GM19438 (cell line): ENCODE measurements at regions not wholly inside any gene's neighbourhood (a gene's known extent, or its start where the extent isn't known, plus 50 kb on each side); places are given as distances from the start of the nearest gene placed in this dataset.

Experiments
- ATAC-seq: cut with Tn5 transposase; IDR thresholded peaks from one replicate; pipeline ENCODE4 v1.9.1; 2021; ENCODE audit warnings: low read depth; ENCODE audit not compliant: unreplicated experiment

DNA sequence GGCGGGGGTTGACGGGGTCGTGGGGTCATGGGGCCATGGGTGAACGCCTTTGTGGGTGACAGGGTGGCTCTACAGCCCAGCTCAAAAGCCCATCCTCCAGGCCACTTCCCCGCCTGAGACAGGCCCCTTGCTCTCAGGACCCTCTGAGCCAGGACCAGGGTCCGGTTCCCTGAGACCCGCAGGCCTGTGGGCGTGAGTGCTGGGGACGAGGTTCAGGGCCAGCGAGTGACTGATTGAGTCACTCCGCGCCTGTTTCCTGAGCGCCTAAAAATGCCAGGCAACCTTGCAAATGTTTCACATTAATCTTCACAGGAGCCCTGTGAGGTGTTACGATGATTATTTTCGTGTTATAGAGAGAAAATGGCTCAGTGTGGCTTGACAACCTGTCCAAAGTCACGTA, 97.8 kb downstream of the ZNF674 start:
- no peak for ATAC-seq

DNA sequence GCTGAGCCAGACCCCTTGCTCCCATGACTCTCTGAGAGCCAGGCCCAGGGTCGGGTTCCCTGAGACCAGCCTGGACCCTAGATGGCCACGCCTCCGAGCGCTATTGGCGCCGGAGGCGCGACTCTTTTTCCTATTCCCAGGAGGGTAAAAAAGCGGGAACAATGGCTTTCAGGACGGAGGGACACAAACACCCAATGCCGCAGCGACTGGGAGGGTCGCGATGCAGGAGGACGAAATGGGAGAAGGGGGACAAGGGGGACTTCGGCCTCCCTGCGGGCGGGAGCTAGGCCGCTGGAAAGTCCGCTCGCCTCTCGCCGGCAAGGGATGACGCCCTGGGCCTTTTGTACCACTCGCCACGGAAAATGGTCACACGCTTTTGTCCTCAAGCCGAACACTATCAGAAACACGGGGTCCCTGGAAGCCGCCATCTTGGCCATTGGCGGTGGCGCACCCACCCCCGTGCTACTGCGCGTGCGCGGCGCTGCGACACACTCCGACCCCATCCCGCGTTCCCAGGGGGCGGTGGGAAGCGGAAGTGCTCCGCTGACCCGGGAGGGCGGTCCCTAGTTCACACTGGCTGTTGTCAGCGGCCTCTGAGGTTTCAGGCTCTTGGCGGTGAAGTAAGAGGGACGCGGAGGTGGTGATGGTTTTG, 98.4 kb downstream of the ZNF674 start:
- ATAC-seq, result peak; percentile 84

DNA sequence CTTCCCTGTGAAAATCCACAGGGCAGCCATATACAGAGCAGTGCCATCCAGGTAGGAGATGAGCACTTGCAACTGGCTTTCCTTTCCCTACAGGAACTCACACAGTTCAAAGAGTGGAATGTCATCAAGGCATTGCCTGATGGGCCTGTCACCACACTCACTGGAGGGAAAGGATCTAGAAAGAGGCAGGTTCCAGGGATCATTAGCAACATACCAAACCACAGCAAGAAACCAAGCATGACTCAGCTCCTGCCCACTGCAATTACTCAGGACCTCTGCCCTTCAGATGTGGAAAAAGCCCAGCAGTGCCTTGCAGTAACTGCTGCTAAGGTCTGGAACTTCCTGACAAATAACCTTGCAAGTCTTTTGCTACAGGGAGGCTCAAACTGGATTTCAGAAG, 101.2 kb downstream of the ZNF674 start:
- ATAC-seq, result no peak

DNA sequence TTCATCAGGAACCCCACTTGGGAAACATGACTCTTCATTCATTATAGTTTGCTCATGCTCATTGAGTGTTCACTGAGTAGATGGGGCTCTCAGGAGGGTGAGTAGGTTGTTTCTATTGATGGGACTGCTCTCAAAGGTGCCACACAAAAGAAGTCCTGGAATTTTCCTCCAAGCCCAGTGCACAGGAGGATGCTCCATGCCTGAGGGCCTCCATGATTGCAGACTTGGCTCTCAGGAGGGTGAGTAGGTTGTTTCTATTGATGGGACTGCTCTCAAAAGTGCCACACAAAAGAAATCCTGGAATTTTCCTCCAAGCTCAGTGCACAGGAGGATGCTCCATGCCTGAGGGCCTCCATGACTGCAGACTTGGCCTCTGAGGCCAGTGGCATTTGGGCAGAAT, 108.5 kb downstream of the ZNF674 start:
- no peak for ATAC-seq

DNA sequence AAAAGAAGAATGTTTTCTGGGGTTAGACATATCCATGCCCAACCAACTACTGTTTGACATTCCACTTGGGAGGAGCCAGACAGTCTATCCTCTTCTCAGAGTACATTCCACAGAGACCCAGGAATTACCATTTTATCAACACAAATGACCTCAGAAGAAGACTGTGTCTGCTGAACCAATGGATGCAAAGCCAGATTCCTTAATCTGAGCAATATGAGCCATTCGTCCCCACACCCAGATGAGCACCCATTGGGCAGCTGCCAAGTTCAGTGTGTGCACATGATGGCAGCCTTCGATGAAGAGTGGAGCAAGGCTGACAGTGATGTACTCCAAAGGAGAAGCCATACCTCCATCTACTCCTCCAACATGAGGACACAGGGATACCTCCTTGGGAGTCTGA, 111.3 kb downstream of the ZNF674 start:
- ATAC-seq, result no peak

DNA sequence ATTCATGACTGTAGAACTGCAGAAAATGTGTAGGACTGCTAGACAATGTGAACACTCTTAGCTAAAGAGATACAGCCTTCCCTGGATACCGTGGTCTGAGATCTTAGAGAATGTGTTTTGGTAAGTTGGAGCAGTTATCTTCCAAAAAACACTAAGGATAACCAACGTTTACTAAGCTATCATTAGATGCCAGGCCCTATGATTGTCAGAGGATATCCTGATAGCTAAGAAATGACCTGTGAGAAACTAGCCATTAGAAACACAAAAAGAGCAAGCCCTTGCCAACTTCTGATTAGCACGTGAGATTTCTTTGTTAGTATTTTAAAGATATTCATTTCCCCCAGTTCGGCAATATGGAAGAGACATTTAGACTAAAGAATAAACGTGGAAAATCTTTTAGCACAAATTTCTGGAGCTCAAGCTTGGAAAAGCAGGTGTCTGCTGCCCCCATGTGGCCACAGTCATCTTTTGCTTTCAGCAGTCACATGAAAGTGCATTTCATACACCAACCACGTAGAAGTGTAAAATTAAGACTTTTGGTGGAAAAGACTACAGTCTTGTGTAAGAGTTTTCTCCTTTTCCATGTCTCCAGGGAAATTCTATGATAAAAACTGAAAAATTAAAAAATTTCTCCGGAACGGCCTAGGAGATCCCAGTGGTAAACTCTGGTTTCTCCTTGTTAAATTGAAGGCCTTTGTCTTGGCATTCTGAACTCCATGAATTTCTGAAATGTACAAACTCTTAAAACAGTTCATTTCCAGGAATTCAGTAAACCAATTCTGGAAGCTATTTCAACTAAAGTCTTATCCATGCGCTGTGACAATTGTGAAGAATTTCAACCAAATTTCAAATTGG, 136.4 kb downstream of the ZNF674 start:
- no peak for ATAC-seq

DNA sequence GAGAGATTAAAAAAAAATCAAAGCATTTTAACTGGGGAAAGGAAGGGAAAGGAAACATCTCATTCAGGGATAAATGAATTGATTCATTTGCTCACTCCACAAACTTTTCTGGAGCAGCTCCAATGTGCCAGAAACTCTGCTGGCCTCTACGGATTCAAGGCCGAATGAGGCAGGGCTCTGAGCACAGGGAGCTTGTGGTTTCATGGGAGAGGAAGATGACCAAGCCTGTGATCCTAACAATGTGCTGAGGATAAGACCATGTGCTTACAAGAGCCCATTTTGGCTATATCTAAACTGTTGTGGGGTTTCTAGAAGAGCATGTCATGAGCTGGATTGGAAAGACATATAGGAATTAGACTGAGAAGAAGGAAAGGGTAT, 137.5 kb downstream of the ZNF674 start:
- ATAC-seq, result no peak

DNA sequence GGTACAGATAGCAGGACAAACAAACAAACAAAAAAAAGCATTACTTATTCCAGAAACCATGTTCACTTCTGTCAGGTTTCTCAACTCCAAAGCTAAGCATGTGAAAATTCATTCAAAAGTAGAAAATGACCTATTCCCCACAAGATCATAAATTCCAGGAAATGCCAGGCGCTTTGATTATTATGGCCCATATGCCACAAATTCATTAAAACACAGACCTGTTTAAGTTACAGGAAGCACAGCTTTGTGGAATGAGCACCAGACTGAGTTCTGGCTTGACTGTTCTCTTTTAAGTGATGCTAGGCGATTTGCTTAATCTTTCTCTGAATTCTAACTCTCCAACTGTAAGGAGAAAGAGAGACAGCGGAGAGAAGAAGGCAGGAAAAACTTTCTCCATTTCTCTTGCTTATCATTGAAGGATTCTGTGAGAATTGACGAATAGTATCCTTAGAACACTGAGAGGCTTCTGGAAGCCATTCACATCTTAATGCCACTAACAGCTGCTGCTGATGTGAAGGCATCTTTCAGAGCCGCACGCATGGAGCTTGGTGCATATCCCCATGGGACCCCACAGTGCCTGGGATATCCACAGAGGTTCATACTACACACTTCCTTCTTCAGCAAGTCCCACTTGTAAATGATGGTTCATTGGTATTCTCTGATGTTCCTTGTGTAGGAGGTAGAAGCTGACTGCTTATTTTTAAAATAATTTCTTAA, 138.0 kb downstream of the ZNF674 start:
- ATAC-seq, result no peak

DNA sequence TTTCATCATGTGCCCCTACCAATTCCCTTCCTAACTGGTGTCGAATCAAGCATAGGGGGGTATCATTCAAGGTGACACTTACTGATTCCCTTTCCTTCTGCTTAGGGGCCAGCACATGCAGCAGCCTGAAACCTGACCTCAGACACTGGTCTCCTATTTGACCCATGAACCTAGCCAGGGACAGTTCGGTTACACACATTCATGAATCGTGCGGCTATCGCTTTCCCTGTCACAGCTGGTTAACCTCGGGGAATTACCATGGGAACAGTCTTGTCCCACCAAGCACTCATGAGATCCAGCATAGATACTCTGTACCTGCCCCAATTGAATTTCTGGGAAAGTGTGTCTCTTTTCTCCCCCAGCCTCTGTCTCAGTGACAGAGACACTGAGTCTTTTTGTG, 140.4 kb downstream of the ZNF674 start:
- no peak for ATAC-seq

DNA sequence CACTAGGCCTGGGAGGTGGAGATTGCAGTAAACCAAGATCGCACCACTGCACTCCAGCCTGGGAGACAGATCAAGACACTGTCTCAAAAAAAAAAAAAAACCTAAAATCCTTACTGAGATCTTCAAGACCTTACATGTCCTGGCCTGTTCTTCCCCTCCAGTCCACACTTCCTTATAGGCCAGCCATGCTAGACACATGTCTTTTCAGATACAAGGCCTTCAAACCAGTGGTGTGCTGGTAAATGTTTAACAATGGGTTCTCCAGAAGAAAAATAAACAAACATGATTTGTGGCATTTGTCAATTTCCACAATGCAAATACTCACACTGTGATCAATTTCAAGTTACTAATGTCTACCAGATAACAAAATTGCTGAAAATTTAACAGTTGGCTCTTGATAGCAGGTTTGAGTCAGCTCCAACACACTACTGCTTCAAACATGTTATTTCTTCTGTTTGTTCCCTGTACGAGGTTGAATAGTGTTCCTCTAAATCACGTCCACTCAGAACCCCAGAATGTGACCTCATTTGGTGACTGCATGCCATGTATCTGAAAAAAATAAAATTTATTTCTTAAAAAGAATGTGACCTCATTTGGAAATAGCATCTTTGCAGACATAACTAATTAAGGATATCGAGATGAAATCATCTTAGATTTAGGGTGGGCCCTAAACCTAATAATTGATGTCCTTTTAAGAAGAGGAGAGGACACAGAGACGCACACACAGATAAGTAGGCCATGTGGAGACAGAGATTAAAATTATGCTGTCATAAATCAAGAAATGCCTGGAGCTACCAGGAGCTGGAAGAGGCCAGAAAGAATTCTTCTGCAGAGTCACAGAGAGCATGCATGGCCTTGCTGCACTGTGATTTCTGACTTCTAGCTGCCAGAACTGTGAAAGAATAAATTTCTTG, 144.4 kb downstream of the ZNF674 start:
- no peak for ATAC-seq

DNA sequence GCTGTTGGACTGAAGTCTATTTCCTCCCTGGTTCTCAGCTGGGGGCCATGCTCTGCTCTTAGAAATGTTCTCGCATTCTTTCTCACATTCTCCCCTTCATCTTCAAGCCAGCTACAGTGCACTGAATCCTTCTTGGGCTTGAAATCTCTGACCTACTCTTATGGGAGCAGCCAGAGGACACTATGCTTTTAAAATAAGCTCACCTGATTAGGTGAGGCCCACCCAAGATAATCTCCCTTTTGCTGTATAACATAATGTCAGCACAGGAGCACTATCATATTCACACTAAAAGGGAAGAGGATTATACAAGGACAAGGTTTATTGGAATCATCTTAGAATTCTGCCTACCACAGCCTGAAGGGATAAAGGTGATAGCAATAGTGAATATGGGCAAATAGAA, 146.3 kb downstream of the ZNF674 start:
- no peak for ATAC-seq

DNA sequence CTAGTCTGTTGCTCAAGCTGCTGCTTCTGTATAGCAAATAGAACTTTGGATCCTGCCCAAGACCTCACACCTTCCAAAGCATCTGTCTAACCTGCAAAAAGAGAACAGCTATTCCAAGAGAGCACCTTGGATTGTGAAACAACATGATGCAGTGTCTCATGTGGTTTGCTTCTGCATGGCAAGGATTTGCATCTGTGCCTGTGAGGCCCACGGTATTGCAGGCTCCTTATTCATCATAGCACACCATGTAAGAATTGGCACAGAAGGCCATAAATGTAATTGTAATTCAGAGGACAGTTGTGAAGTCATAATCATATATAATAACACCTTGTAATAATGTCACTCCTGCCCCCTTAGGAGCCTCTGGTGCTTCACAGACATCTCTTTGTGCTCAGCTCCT, 147.1 kb downstream of the ZNF674 start:
- no peak for ATAC-seq

DNA sequence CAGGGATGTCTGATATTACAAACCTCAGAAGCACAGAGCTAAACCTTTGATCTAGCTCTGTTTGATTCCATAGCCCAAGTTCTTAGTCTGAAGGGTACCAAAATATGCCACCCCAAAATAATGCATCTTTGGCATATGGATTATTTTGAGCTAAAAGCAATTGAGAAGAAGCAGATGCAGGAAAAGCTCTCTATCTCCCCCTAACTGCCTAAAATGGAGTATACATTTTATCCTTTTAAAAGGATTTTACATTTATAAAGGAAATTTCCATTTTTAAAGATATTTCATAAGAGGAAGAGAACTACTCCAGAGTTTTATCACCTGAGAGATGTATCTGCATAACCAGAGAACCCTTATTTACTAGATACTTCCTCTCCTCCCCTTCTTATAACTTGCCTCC, 158.7 kb downstream of the ZNF674 start:
- no peak for ATAC-seq

DNA sequence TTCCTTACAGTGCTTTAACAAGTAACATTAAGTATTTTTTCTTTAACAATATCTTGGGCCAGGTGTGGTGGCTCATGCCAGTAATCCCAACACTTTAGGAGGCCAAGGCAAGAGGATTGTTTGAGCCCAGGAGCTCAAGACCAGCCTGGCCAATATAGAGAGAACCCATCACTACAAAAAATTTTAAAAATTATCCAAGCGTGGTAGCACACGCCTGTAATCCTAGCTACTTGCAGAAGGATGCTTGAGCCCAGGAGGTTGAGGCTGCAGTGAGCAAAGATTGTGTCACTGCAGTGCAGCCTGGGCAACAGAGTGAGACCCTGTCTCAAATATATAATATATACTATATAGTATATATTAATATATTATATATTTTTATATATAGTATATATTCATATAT, 162.2 kb downstream of the ZNF674 start:
- no peak for ATAC-seq

DNA sequence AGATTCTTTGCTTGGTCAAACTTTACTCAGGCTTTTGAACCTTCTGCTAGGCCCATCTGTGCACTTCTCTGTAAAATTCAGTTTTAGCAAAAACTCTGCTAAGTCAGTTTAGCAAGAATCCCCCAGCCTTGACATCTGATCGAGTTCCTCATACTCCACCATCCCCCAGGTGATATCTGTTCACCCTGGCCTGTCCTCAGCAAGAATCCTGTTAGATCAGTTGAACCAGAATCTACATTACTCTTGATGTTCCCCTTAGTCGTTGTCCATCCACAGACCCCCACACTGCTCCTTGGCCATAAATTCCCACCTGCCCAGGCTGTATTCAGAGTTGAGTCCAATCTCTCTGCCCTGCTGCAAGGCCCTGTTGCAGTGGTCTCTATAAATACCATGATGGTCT, 162.6 kb downstream of the ZNF674 start:
- ATAC-seq, result no peak

DNA sequence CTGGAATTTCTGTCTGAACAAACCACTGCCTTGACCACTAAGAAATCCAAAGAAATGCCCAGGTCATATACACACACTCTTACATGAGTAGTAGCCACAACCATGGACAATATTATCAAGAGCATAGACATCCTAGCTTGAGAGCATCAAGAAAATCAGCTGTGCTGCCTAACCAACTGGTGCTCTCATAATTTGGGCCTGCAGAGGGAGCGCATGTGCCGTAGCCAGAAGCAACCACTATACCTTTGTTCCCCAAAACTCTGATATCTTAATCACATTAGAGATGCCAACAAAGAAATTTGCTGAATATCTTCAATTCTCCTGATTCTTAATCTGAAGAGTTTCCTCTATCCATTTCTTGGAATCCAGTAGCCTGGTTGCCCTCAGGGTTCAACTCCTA, 163.6 kb downstream of the ZNF674 start:
- no peak for ATAC-seq

DNA sequence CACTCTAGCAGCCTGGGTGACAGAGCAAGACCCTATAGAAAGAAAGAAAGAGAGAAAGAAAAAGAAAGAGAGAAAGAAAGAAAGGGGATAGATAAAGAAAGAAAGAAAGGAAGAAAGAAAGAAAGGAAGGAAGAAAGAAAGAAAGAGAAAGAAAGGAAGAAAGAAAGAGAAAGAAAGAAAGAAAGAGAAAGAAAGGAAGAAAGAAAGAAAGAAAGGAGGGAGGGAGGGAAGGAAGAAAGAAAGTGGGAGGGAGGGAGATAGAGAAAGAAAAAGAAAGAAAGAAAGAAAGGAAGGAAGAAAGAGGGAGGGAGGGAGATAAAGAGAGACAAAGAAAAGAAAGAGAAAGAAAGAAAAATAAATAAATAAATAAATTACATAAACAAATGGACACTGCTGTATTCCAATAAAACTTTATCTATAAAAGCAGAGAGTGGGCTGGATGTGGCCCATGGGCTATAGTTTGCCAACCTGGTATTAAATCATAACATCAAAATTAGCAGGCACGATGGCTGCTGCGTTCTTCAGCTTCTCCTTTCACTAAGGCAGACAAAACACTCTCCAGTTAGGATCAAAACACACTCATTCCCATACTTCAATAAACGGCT, 165.0 kb downstream of the ZNF674 start:
- ATAC-seq, result no peak

DNA sequence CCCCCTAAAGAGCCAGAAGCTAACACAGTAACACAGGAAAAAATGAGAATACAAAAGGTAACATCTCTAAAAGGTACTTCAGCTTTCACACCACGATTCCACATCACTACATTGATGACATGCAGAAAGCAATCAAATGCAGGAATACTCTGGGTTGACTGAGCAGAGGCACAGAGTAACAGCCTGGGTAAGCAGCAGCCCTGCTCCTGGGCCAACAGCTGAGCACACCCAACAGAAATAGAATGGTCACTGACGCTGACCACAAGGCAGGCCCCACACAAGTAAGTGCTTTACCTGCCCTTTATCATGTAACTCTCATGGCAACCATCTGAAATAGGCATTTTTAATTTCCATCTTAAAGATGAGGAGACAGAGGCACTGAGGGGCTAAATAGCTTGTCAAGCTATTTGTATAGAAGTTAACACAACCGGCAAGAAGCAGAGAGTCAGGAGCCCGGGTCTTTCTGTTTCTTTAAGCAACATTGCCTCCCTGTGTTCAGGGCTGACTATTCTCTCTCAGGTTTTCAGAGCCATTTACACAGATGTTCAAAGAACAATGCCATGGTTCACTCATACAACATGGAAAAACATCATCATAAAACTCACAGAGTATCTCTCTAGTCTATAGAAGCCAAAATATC, 168.9 kb downstream of the ZNF674 start:
- no peak for ATAC-seq

DNA sequence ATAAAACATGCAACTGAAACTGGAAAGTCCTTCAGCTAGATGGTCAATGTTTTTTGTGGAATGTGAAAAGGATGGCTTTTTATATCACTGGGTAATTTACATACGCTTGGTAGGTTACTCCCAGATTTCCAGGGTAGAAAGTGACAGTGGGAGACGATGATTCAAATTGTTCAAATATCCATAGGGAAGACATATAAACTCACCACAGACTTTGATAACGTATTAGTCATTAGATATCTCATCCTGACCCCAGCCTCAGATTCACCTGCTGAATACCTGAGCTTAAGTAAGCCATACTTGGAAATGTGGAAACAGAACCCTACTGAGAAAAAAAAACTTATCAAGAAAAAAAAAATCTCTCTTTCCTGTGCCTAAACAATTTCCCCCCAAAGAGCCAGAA, 169.4 kb downstream of the ZNF674 start:
- ATAC-seq, result no peak

DNA sequence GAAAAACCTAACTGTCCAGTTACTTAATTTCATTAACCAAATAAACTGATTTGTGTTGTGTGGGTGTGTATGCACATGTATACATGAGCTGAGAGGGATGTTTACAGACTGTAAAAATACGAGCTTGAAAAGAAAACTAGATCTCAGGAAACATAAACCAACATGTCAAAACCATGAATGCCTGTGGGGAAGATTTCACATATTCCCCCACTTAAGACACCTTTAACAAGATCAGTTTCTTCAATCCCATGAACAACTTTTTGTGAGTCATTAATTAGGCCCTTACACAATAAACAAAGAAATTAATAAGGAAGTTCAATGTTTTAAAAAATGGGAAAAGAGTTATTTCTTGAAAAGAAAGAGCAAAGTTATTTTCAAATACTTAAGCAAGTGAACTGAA, 170.8 kb downstream of the ZNF674 start:
- ATAC-seq, result no peak
